GM12878 (cell line): ENCODE measurements at regions not wholly inside any gene's neighbourhood (a gene's known extent, or its start where the extent isn't known, plus 50 kb on each side); places are given as distances from the start of the nearest gene placed in this dataset.

Source experiments
- ATAC-seq: fragments of 200-7000 bp; cut with Tn5 transposase; 3 replicates; pipeline ENCODE4 v1.9.1; 2020; ENCODE audit warnings: mild to moderate bottlenecking, moderate library complexity
- BruUV-seq: library from RNA; stranded (reverse); fragments of 400-500 nt; replicated peaks from 2 replicates; lab custom pipeline; 2021; lab: Mats Ljungman, UMichigan
- CTCF ChIA-PET: fragments of 300-600 bp; sonication (Branson Sonifier 250); formaldehyde crosslinking; extraction: SDS; loops from one replicate; lab custom pipeline; 2021; ENCODE audit warnings: inconsistent platforms; lab: Yijun Ruan, JAX
- POLR2A ChIA-PET: fragments of 350-600 bp; formaldehyde crosslinking; extraction: SDS; loops from one replicate; lab custom pipeline; 2021; ENCODE audit warnings: inconsistent platforms; lab: Charles Lee
- RAD21 ChIA-PET: fragments of 300-600 bp; sonication (Branson Sonifier 250); formaldehyde crosslinking; loops from one replicate; lab custom pipeline; 2023; ENCODE audit warnings: antibody characterized with exemption; ENCODE audit not compliant: unreplicated experiment; lab: Charles Lee
- SMC1A ChIA-PET: fragments of 300-600 bp; sonication (Branson Sonifier 250); formaldehyde crosslinking; loops from one replicate; lab custom pipeline; 2023; ENCODE audit not compliant: unreplicated experiment, uncharacterized antibody; lab: Charles Lee
- DNase-seq: peaks from one replicate; pipeline ENCODE4 v3.0.0-alpha.2; 2011; ENCODE audit warnings: low read depth, low spot score
- FAIRE-seq: peaks from 3 replicates; lab custom pipeline; 2011; peaks lifted over from hg19 to GRCh38; lab: Jason Lieb, UNC
- H2AFZ ChIP-seq: 2 replicates; pipeline ENCODE4 v1.6.0; 2011; ENCODE audit warnings: low read depth, low read length, control low read depth; ENCODE audit not compliant: control insufficient read depth
- H3K27ac ChIP-seq: 2 replicates; pipeline ENCODE4 v1.5.1; 2011; ENCODE audit warnings: control low read depth; ENCODE audit not compliant: control insufficient read depth, insufficient read depth
- H3K27me3 ChIP-seq, 2 experiments: replicated peaks in 1 of 2; 2 replicates each; pipeline versions ENCODE4 v1.6.0 to v1.6.1; 2011; ENCODE audit warnings: low read length in 1 of 2; ENCODE audit not compliant: control insufficient read depth in 2 of 2, insufficient read depth in 2 of 2
- H3K36me3 ChIP-seq, 2 experiments: 2 replicates each; pipeline ENCODE4 v1.5.1; 2011; ENCODE audit warnings: low read length in 1 of 2; ENCODE audit not compliant: control insufficient read depth in 2 of 2, insufficient read depth in 2 of 2
- H3K4me1 ChIP-seq: 2 replicates; pipeline ENCODE4 v1.6.1; 2011; ENCODE audit warnings: mild to moderate bottlenecking, low read length, moderate library complexity, mixed read lengths; ENCODE audit not compliant: control insufficient read depth, insufficient read depth
- H3K4me2 ChIP-seq: 2 replicates; pipeline ENCODE4 v1.6.0; 2011; ENCODE audit warnings: control low read depth; ENCODE audit not compliant: control insufficient read depth, insufficient read depth
- H3K4me3 ChIP-seq: fragments of 200-600 bp; sonication (generic); 2 replicates; pipeline ENCODE4 v1.5.1; 2016
- H3K79me2 ChIP-seq: 2 replicates; pipeline ENCODE4 v1.6.0; 2011; ENCODE audit warnings: low read length; ENCODE audit not compliant: control insufficient read depth, insufficient read depth
- H3K9ac ChIP-seq: 2 replicates; pipeline ENCODE4 v1.8.0; 2011; ENCODE audit warnings: low read length, control low read depth, mixed read lengths; ENCODE audit not compliant: control insufficient read depth, insufficient read depth
- H3K9me3 ChIP-seq: replicated peaks from 3 replicates; pipeline ENCODE4 v1.5.1; 2011; ENCODE audit warnings: mild to moderate bottlenecking, low read length; ENCODE audit not compliant: control insufficient read depth, insufficient read depth
- H4K20me1 ChIP-seq: 2 replicates; pipeline ENCODE4 v1.6.0; 2011; ENCODE audit not compliant: control insufficient read depth, insufficient read depth
- NR2C2 ChIP-seq: IDR thresholded peaks from 2 replicates; pipeline ENCODE4 v1.6.1; 2011; ENCODE audit warnings: borderline replicate concordance, low read depth; ENCODE audit not compliant: control insufficient read depth, insufficient read length
- ZNF207 ChIP-seq: fragments of 450-650 bp; IDR thresholded peaks from 2 replicates; pipeline ENCODE4 v1.6.1; 2014; ENCODE audit warnings: antibody characterized with exemption, mild to moderate bottlenecking, borderline replicate concordance
- ZNF217 ChIP-seq: fragments of 450-650 bp; IDR thresholded peaks from 2 replicates; pipeline ENCODE4 v1.6.1; 2017; ENCODE audit warnings: antibody characterized with exemption, mild to moderate bottlenecking
- ZNF622 ChIP-seq: fragments of 450-650 bp; IDR thresholded peaks from 2 replicates; pipeline ENCODE4 v1.6.1; 2017; ENCODE audit warnings: mild to moderate bottlenecking, inconsistent platforms
- WGBS: methylation state at CpG from one replicate; pipeline ENCODE4 v1.1.6; 2016; ENCODE audit warnings: low lambda C conversion rate; ENCODE audit not compliant: insufficient replicate concordance, insufficient coverage; ENCODE audit errors: missing lambda C conversion rate; 5-methylcytosine and 5-hydroxymethylcytosine counted together
- in situ Hi-C: fragments of 300-500 bp; cut with MboI; formaldehyde crosslinking; loops from 9 replicates; pipeline ENCODE4 v1.14.3; 2018; ENCODE audit warnings: mixed read lengths
- intact Hi-C: fragments of 100-400 bp; cut with micrococcal nuclease; formaldehyde crosslinking; loops from one replicate; pipeline ENCODE4 v1.14.2; 2022; ENCODE audit not compliant: unreplicated experiment
- TF ChIP-seq, protein P1 (sequence below): fragments of 450-650 bp; formaldehyde crosslinking; IDR thresholded peaks from 2 replicates; pipeline ENCODE4 v1.4.0; 2020; ENCODE audit warnings: mild to moderate bottlenecking, moderate library complexity
- TF ChIP-seq, protein P2 (sequence below): fragments of 450-650 bp; IDR thresholded peaks from 2 replicates; pipeline ENCODE4 v1.6.1; 2017; ENCODE audit warnings: antibody characterized with exemption, mild to moderate bottlenecking, moderate library complexity

DNA sequence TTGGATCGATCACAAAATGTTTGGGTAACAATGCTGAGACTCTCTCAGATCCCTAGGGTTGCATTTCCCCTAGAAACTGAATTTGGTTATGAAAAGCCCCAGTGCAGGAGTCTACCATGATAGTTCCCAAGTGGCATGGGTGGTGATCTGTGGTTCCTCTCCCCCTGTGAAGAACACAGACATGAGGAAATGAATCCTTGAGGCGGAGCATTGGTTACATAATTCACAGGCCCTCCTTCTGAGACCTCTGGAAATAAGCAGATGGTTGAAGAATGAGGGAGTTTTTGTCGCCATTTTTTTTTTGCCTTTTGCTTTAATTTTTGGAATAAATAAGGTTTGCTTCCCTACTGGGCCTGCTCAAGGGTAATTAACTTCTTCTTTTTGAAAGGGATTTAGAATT is 597.0 kb upstream of the RBFOX1 start:
- H3K27ac ChIP-seq: no peak overlapping the region
- no peak for DNase-seq
- H3K79me2 ChIP-seq: no peaks in the 10 kb centered on the region
- RAD21 ChIA-PET: no interaction called here
- ATAC-seq: no peak
- H3K4me3 ChIP-seq: no peak overlapping the region
- CTCF ChIA-PET: no interaction called here
- SMC1A ChIA-PET: no interaction called here
- no peak for FAIRE-seq
- in situ Hi-C loops: loop anchor here (10.0 kb wide), 1 partner anchor 51 kb away; no protein-coding TSS in a partner anchor
- BruUV-seq: no TSS peak
- no peaks in the 10 kb centered on the region for H4K20me1 ChIP-seq
- no peak overlapping the region for H3K4me2 ChIP-seq
- no peak overlapping the region for H2AFZ ChIP-seq
- no peaks in the 10 kb centered on the region for H3K36me3 ChIP-seq
- no peak overlapping the region for H3K9ac ChIP-seq
- POLR2A ChIA-PET: no interaction called here
- no peaks in the 10 kb centered on the region for H3K9me3 ChIP-seq
- 6% methylated on average over 3 of the region's 3 CpGs for WGBS
- no peaks in the 10 kb centered on the region for H3K4me1 ChIP-seq
- no peaks in the 10 kb centered on the region for H3K27me3 ChIP-seq
- TF ChIP-seq ZNF217 (no peak), ZNF207 (no peak), ZNF622 (no peak), NR2C2 (no peak)
- TF ChIP-seq, protein P1, sequence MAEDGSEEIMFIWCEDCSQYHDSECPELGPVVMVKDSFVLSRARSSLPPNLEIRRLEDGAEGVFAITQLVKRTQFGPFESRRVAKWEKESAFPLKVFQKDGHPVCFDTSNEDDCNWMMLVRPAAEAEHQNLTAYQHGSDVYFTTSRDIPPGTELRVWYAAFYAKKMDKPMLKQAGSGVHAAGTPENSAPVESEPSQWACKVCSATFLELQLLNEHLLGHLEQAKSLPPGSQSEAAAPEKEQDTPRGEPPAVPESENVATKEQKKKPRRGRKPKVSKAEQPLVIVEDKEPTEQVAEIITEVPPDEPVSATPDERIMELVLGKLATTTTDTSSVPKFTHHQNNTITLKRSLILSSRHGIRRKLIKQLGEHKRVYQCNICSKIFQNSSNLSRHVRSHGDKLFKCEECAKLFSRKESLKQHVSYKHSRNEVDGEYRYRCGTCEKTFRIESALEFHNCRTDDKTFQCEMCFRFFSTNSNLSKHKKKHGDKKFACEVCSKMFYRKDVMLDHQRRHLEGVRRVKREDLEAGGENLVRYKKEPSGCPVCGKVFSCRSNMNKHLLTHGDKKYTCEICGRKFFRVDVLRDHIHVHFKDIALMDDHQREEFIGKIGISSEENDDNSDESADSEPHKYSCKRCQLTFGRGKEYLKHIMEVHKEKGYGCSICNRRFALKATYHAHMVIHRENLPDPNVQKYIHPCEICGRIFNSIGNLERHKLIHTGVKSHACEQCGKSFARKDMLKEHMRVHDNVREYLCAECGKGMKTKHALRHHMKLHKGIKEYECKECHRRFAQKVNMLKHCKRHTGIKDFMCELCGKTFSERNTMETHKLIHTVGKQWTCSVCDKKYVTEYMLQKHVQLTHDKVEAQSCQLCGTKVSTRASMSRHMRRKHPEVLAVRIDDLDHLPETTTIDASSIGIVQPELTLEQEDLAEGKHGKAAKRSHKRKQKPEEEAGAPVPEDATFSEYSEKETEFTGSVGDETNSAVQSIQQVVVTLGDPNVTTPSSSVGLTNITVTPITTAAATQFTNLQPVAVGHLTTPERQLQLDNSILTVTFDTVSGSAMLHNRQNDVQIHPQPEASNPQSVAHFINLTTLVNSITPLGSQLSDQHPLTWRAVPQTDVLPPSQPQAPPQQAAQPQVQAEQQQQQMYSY: no peak
- TF ChIP-seq, protein P2, sequence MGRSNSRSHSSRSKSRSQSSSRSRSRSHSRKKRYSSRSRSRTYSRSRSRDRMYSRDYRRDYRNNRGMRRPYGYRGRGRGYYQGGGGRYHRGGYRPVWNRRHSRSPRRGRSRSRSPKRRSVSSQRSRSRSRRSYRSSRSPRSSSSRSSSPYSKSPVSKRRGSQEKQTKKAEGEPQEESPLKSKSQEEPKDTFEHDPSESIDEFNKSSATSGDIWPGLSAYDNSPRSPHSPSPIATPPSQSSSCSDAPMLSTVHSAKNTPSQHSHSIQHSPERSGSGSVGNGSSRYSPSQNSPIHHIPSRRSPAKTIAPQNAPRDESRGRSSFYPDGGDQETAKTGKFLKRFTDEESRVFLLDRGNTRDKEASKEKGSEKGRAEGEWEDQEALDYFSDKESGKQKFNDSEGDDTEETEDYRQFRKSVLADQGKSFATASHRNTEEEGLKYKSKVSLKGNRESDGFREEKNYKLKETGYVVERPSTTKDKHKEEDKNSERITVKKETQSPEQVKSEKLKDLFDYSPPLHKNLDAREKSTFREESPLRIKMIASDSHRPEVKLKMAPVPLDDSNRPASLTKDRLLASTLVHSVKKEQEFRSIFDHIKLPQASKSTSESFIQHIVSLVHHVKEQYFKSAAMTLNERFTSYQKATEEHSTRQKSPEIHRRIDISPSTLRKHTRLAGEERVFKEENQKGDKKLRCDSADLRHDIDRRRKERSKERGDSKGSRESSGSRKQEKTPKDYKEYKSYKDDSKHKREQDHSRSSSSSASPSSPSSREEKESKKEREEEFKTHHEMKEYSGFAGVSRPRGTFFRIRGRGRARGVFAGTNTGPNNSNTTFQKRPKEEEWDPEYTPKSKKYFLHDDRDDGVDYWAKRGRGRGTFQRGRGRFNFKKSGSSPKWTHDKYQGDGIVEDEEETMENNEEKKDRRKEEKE: no peak
- intact Hi-C loops: no loop called here
